Uterus (tissue), 3 donors: ENCODE measurements at regions not wholly inside any gene's neighbourhood (a gene's known extent, or its start where the extent isn't known, plus 50 kb on each side); places are given as distances from the start of the nearest gene placed in this dataset.

Experiments used
- DNase-seq, 2 donors: peaks; one replicate each; pipeline ENCODE4 v3.0.0-alpha.2; 2019 to 2020
- H3K27ac ChIP-seq, 2 donors: fragments of 200-600 bp; sonication (generic); 1 replicate in 1 of 2; 2 replicates in 1 of 2; pipeline ENCODE4 v1.5.1; 2016 to 2018
- H3K27me3 ChIP-seq, 2 donors: fragments of 200-600 bp; sonication (generic); one replicate each; pipeline ENCODE4 v1.5.1; 2018 to 2019; ENCODE audit warnings: control low read depth in 1 of 2
- H3K36me3 ChIP-seq, 2 donors: fragments of 200-600 bp; sonication (generic); one replicate each; pipeline ENCODE4 v1.5.1; 2019; ENCODE audit warnings: control low read depth in 1 of 2
- H3K4me1 ChIP-seq, 2 donors: fragments of 200-600 bp; sonication (generic); one replicate each; pipeline ENCODE4 v1.5.1; 2018 to 2019; ENCODE audit warnings: control low read depth in 1 of 2
- H3K4me3 ChIP-seq, 2 donors: fragments of 200-600 bp; sonication (generic); 1 replicate in 1 of 2; 2 replicates in 1 of 2; pipeline ENCODE4 v1.5.1; 2018 to 2019; ENCODE audit warnings: mild to moderate bottlenecking in 1 of 2
- H3K9me3 ChIP-seq, 2 donors: fragments of 200-600 bp; sonication (generic); one replicate each; pipeline ENCODE4 v1.5.1; 2019; ENCODE audit warnings: control low read depth in 1 of 2
- CTCF ChIP-seq, 4 experiments: fragments of 200-600 bp in 2 of 4; fragments of 450-650 bp in 2 of 4; sonication (generic) in 2 of 4; IDR thresholded peaks; one replicate each; pipeline ENCODE4 v1.5.1; 2016 to 2019; ENCODE audit warnings: antibody characterized with exemption in 4 of 4, mild to moderate bottlenecking in 2 of 4, moderate library complexity in 1 of 4
- POLR2A ChIP-seq, 2 donors: fragments of 450-650 bp; IDR thresholded peaks; one replicate each; pipeline ENCODE4 v1.6.1; 2016; ENCODE audit warnings: antibody characterized with exemption in 2 of 2, mild to moderate bottlenecking in 1 of 2, moderate library complexity in 1 of 2
- intact Hi-C: fragments of 100-400 bp; cut with DNase I; formaldehyde crosslinking; loops from one replicate; pipeline ENCODE4 v1.15.1; 2023; ENCODE audit warnings: low total_unique reads
- donor health status: DM: yes; HTN: yes; CAD: no.

- intact Hi-C loops, result no loop called here
- H3K9me3 ChIP-seq, result no peaks in the 10 kb centered on the region
Measured at GRCh38 chr5:155895484-155895883, 431.5 kb upstream of the SGCD start.

GRCh38 chr5:155897761-155898160 lies 429.2 kb upstream of the SGCD start:
- H3K4me1 ChIP-seq, result no peaks in the 10 kb centered on the region
- TF ChIP-seq POLR2A (IDR thresholded peaks at IDR 0.05) (no peak), CTCF (IDR thresholded peaks at IDR 0.05) (no peak)
- no peaks in the 10 kb centered on the region for H3K36me3 ChIP-seq
- H3K27me3 ChIP-seq, result no peaks in the 10 kb centered on the region
- H3K27ac ChIP-seq, result no peak overlapping the region
- no peak overlapping the region for H3K4me3 ChIP-seq
- H3K9me3 ChIP-seq, result no peaks in the 10 kb centered on the region
- no peak for DNase-seq
- intact Hi-C loops, result no loop called here

More at GRCh38 chr5:155895484-155895883, 431.5 kb upstream of the SGCD start:
- TF ChIP-seq CTCF (IDR thresholded peaks at IDR 0.05), result no peak
- TF ChIP-seq POLR2A (IDR thresholded peaks at IDR 0.05), result no peak
- Histone ChIP-seq H3K4me3 (no peak overlapping the region), H3K36me3 (no peaks in the 10 kb centered on the region), H3K4me1 (no peaks in the 10 kb centered on the region), H3K27ac (no peak overlapping the region), H3K27me3 (no peaks in the 10 kb centered on the region)
- DNase-seq, result no peak

- no peak overlapping the region for H3K4me3 ChIP-seq
- H3K36me3 ChIP-seq, result no peaks in the 10 kb centered on the region
- DNase-seq, result no peak
- no peaks in the 10 kb centered on the region for H3K27me3 ChIP-seq
- intact Hi-C loops, result no loop called here
- TF ChIP-seq POLR2A (IDR thresholded peaks at IDR 0.05) (no peak), CTCF (IDR thresholded peaks at IDR 0.05) (no peak)
- no peaks in the 10 kb centered on the region for H3K4me1 ChIP-seq
- no peaks in the 10 kb centered on the region for H3K9me3 ChIP-seq
- H3K27ac ChIP-seq, result no peak overlapping the region
Measured at GRCh38 chr5:155898284-155898683, 428.7 kb upstream of the SGCD start.

GRCh38 chr5:155903791-155904190 lies 423.2 kb upstream of the SGCD start:
- no peak for TF ChIP-seq POLR2A (IDR thresholded peaks at IDR 0.05)
- no peak for TF ChIP-seq CTCF (IDR thresholded peaks at IDR 0.05)
- no peaks in the 10 kb centered on the region for H3K27me3 ChIP-seq

GRCh38 chr5:155905364-155905763 lies 421.6 kb upstream of the SGCD start:
- DNase-seq, result no peak
- TF ChIP-seq POLR2A (IDR thresholded peaks at IDR 0.05), result no peak
- no peak for TF ChIP-seq CTCF (IDR thresholded peaks at IDR 0.05)

More at GRCh38 chr5:155903791-155904190, 423.2 kb upstream of the SGCD start:
- H3K4me3 ChIP-seq, result no peak overlapping the region
- H3K27ac ChIP-seq, result no peak overlapping the region
- no peaks in the 10 kb centered on the region for H3K4me1 ChIP-seq
- H3K9me3 ChIP-seq, result no peaks in the 10 kb centered on the region
- no peaks in the 10 kb centered on the region for H3K36me3 ChIP-seq
- no peak for DNase-seq
- intact Hi-C loops, result no loop called here

More at GRCh38 chr5:155905364-155905763, 421.6 kb upstream of the SGCD start:
- H3K4me3 ChIP-seq, result no peak overlapping the region
- H3K4me1 ChIP-seq, result no peaks in the 10 kb centered on the region
- intact Hi-C loops, result no loop called here
- H3K27ac ChIP-seq, result no peak overlapping the region
- H3K27me3 ChIP-seq, result no peaks in the 10 kb centered on the region
- no peaks in the 10 kb centered on the region for H3K9me3 ChIP-seq
- no peaks in the 10 kb centered on the region for H3K36me3 ChIP-seq
